ENCODE measurements at regions not wholly inside any gene's neighbourhood (a gene's known extent, or its start where the extent isn't known, plus 50 kb on each side); places are given as distances from the start of the nearest gene placed in this dataset.

DNA sequence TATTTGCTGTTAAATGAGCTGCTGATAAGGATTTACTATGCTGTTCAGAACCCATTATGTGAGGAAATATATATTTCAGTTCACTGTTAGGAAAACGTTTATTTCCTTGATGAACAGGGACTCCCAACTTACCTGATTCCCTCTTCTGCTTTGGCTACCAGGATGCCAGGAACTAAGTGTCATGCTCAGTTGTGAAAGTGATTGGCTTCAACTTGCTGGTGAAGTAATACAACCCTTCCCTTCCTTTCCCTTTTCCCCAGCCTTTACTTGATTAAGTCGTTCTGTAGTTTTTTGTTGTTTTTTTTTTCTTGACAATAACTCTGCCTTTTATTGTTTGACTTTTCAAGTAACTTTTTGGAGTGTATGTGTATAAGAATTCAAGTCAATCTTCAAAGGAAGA lies 309.3 kb downstream of the DOCK8 start:
- no peak overlapping the region for H3K23ac ChIP-seq (ENCODE audit: low read depth, low read length, poor library complexity)
- no peaks in the 10 kb centered on the region for H3K4me1 ChIP-seq (ENCODE audit: control insufficient read depth in 2 of 2, insufficient read depth in 1 of 2, low read depth in 1 of 2, low read length in 2 of 2)
- H3K4me3 ChIP-seq (ENCODE audit: low read length in 2 of 2) = no peak overlapping the region
- no peak overlapping the region for H2BK12ac ChIP-seq (ENCODE audit: low read length)
- H2BK15ac ChIP-seq (ENCODE audit: low read length) = no peak overlapping the region
- no peaks in the 10 kb centered on the region for H3K9me3 ChIP-seq (replicated peaks in 1 of 2; ENCODE audit: control insufficient read depth in 2 of 2, insufficient read depth in 1 of 2, low read depth in 1 of 2, low read length in 2 of 2)
- H3K4me2 ChIP-seq (ENCODE audit: insufficient read depth, low read length, poor library complexity, severe bottlenecking) = no peak overlapping the region
- WGBS, 2 donors (ENCODE audit: extremely low coverage in 2 of 2, insufficient read length in 2 of 2, insufficient replicate concordance in 1 of 2) = no CpG with 5 or more reads among the region's 2 CpGs
- no peak overlapping the region for H2BK5ac ChIP-seq (ENCODE audit: low read length)
- H3K9ac ChIP-seq (ENCODE audit: low read depth, low read length, poor library complexity) = no peak overlapping the region
- no peaks in the 10 kb centered on the region for H3K36me3 ChIP-seq (replicated peaks in 1 of 2; ENCODE audit: control insufficient read depth in 2 of 2, insufficient read depth in 2 of 2, low read length in 2 of 2)
- no peaks in the 10 kb centered on the region for H3K27me3 ChIP-seq (ENCODE audit: control insufficient read depth in 3 of 3, insufficient read depth in 3 of 3, low read depth in 1 of 3, low read length in 3 of 3)
- DNase-seq (ENCODE audit: low spot score) = no peak
- no peak overlapping the region for H3K14ac ChIP-seq (ENCODE audit: low read length)
- H4K91ac ChIP-seq (ENCODE audit: low read depth, low read length, poor library complexity) = no peak overlapping the region
- H2AK5ac ChIP-seq (ENCODE audit: low read depth, low read length) = no peak overlapping the region
- no peak overlapping the region for H2AFZ ChIP-seq (ENCODE audit: low read length)
- no peak overlapping the region for H3K18ac ChIP-seq (ENCODE audit: low read length)
- no peaks in the 10 kb centered on the region for H3K79me1 ChIP-seq (ENCODE audit: low read depth, low read length)
- no peak overlapping the region for H3K4ac ChIP-seq (ENCODE audit: low read length)
- no peak overlapping the region for H3K27ac ChIP-seq (replicated peaks; ENCODE audit: low read length)
- H2BK120ac ChIP-seq (ENCODE audit: low read depth, low read length) = no peak overlapping the region
- H4K8ac ChIP-seq (ENCODE audit: low read depth, low read length) = no peak overlapping the region

DNA sequence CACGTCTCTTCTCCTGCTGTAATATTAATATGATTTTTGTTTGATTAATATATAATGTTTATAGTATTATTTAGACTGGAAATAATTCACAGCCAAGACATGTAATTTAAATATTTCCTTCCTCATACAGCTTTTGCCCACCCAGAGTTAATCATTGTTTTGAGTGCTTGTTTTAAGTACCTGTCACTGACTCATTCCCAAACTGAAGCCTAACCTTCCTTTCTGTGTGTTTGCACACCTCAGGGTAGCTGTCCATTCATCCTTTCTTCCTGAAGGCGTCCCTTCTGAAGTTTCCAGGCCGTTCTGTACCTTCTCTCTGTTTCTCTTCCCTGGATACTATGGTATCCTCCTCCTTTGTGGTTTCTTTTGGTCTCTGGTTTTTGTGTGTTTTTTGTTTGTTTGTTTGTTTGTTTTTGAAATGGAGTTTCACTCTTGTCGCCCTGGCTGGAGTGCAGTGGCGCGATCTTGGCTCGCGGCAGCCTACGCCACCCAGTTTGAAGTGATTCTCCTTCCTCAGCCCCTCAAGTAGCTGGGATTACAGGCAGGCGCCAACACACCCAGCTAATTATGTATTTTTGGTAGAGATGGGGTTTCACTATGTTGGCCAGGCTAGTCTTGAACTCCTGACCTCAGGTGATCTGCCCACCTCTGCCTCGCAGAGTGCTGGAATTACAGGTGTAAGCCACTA lies 312.4 kb downstream of the DOCK8 start:
- no peak overlapping the region for H3K18ac ChIP-seq (ENCODE audit: low read length)
- H3K79me1 ChIP-seq (ENCODE audit: low read depth, low read length) = no peaks in the 10 kb centered on the region
- H4K91ac ChIP-seq (ENCODE audit: low read depth, low read length, poor library complexity) = no peak overlapping the region
- H2BK5ac ChIP-seq (ENCODE audit: low read length) = no peak overlapping the region
- H2AK5ac ChIP-seq (ENCODE audit: low read depth, low read length) = no peak overlapping the region
- H2AFZ ChIP-seq (ENCODE audit: low read length) = no peak overlapping the region
- no peak overlapping the region for H3K27ac ChIP-seq (replicated peaks; ENCODE audit: low read length)
- H3K36me3 ChIP-seq (replicated peaks in 1 of 2; ENCODE audit: control insufficient read depth in 2 of 2, insufficient read depth in 2 of 2, low read length in 2 of 2) = no peaks in the 10 kb centered on the region
- H4K8ac ChIP-seq (ENCODE audit: low read depth, low read length) = no peak overlapping the region
- H3K4me2 ChIP-seq (ENCODE audit: insufficient read depth, low read length, poor library complexity, severe bottlenecking) = no peak overlapping the region
- no peak for DNase-seq (ENCODE audit: low spot score)
- no peaks in the 10 kb centered on the region for H3K4me1 ChIP-seq (ENCODE audit: control insufficient read depth in 2 of 2, insufficient read depth in 1 of 2, low read depth in 1 of 2, low read length in 2 of 2)
- H3K4ac ChIP-seq (ENCODE audit: low read length) = no peak overlapping the region
- no peak overlapping the region for H3K4me3 ChIP-seq (ENCODE audit: low read length in 2 of 2)
- WGBS, 2 donors (ENCODE audit: extremely low coverage in 2 of 2, insufficient read length in 2 of 2, insufficient replicate concordance in 1 of 2) = no CpG with 5 or more reads among the region's 11 CpGs
- no peak overlapping the region for H3K23ac ChIP-seq (ENCODE audit: low read depth, low read length, poor library complexity)
- no peaks in the 10 kb centered on the region for H3K27me3 ChIP-seq (ENCODE audit: control insufficient read depth in 3 of 3, insufficient read depth in 3 of 3, low read depth in 1 of 3, low read length in 3 of 3)
- no peak overlapping the region for H2BK12ac ChIP-seq (ENCODE audit: low read length)
- H3K9me3 ChIP-seq (replicated peaks in 1 of 2; ENCODE audit: control insufficient read depth in 2 of 2, insufficient read depth in 1 of 2, low read depth in 1 of 2, low read length in 2 of 2) = no peaks in the 10 kb centered on the region
- no peak overlapping the region for H2BK15ac ChIP-seq (ENCODE audit: low read length)
- no peak overlapping the region for H3K9ac ChIP-seq (ENCODE audit: low read depth, low read length, poor library complexity)
- H2BK120ac ChIP-seq (ENCODE audit: low read depth, low read length) = no peak overlapping the region
- H3K14ac ChIP-seq (ENCODE audit: low read length) = no peak overlapping the region

DNA sequence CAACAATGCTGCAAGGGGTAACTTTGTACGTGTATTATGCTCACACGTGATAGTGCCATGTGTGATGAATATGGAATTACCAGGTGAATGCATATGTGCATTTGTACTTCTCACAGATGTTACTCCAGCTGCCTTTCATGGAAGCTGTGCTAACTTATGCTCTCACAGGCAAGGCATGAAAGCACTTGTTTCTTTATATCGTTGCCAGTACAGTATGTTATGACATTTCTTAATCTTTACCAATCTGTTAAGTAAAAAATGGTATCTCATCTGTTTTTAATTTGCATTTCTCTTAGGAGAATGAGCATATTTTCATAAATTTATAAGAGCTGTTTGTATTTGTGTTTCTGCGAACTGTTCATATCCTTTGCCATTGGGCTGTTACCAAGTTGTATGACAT lies 311.8 kb upstream of the DMRT1 start:
- no peak overlapping the region for H3K4me2 ChIP-seq (ENCODE audit: insufficient read depth, low read length, poor library complexity, severe bottlenecking)
- H3K4ac ChIP-seq (ENCODE audit: low read length) = no peak overlapping the region
- no peak overlapping the region for H2BK120ac ChIP-seq (ENCODE audit: low read depth, low read length)
- no peak overlapping the region for H3K18ac ChIP-seq (ENCODE audit: low read length)
- no peak overlapping the region for H3K9ac ChIP-seq (ENCODE audit: low read depth, low read length, poor library complexity)
- H4K8ac ChIP-seq (ENCODE audit: low read depth, low read length) = no peak overlapping the region
- no peaks in the 10 kb centered on the region for H3K36me3 ChIP-seq (replicated peaks in 1 of 2; ENCODE audit: control insufficient read depth in 2 of 2, insufficient read depth in 2 of 2, low read length in 2 of 2)
- no peak overlapping the region for H3K4me3 ChIP-seq (ENCODE audit: low read length in 2 of 2)
- H3K27ac ChIP-seq (replicated peaks; ENCODE audit: low read length) = no peak overlapping the region
- no peak for DNase-seq (ENCODE audit: low spot score)
- H3K4me1 ChIP-seq (ENCODE audit: control insufficient read depth in 2 of 2, insufficient read depth in 1 of 2, low read depth in 1 of 2, low read length in 2 of 2) = peaks cover 2 to 7% of the 10 kb centered on the region in 2 donors
- no peak overlapping the region for H4K91ac ChIP-seq (ENCODE audit: low read depth, low read length, poor library complexity)
- no CpG with 5 or more reads among the region's 4 CpGs for WGBS, 2 donors (ENCODE audit: extremely low coverage in 2 of 2, insufficient read length in 2 of 2, insufficient replicate concordance in 1 of 2)
- no peaks in the 10 kb centered on the region for H3K27me3 ChIP-seq (ENCODE audit: control insufficient read depth in 3 of 3, insufficient read depth in 3 of 3, low read depth in 1 of 3, low read length in 3 of 3)
- H2BK5ac ChIP-seq (ENCODE audit: low read length) = no peak overlapping the region
- H2AK5ac ChIP-seq (ENCODE audit: low read depth, low read length) = no peak overlapping the region
- H3K79me1 ChIP-seq (ENCODE audit: low read depth, low read length) = no peaks in the 10 kb centered on the region
- no peak overlapping the region for H2AFZ ChIP-seq (ENCODE audit: low read length)
- no peak overlapping the region for H3K23ac ChIP-seq (ENCODE audit: low read depth, low read length, poor library complexity)
- H2BK12ac ChIP-seq (ENCODE audit: low read length) = no peak overlapping the region
- H2BK15ac ChIP-seq (ENCODE audit: low read length) = no peak overlapping the region
- H3K14ac ChIP-seq (ENCODE audit: low read length) = no peak overlapping the region
- no peaks in the 10 kb centered on the region for H3K9me3 ChIP-seq (replicated peaks in 1 of 2; ENCODE audit: control insufficient read depth in 2 of 2, insufficient read depth in 1 of 2, low read depth in 1 of 2, low read length in 2 of 2)

DNA sequence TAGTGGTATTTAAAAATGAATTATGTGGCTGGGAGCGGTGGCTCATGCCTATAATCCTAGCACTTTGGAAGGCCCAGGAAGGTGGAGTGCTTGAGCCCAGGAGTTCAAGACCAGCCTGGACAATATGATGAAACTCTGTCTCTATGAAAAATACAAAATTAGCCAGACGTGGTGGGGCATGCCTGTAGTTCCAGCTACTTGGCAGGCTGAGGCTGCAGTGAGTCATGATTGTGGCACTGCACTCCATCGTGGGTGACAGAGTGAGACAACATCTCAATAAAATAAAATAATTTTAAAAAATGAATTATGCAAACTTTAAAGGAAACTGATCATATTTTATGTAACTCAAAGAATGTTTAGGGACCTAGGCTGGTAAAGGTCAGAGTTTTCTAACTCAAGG lies 310.8 kb upstream of the DMRT1 start:
- Histone ChIP-seq H3K9me3 (replicated peaks in 1 of 2; ENCODE audit: control insufficient read depth in 2 of 2, insufficient read depth in 1 of 2, low read depth in 1 of 2, low read length in 2 of 2) (no peaks in the 10 kb centered on the region), H2BK15ac (ENCODE audit: low read length) (no peak overlapping the region), H3K4me1 (ENCODE audit: control insufficient read depth in 2 of 2, insufficient read depth in 1 of 2, low read depth in 1 of 2, low read length in 2 of 2) (peaks cover 2 to 7% of the 10 kb centered on the region in 2 donors), H4K8ac (ENCODE audit: low read depth, low read length) (no peak overlapping the region), H2BK120ac (ENCODE audit: low read depth, low read length) (no peak overlapping the region), H3K79me1 (ENCODE audit: low read depth, low read length) (no peaks in the 10 kb centered on the region), H3K4ac (ENCODE audit: low read length) (no peak overlapping the region), H2BK12ac (ENCODE audit: low read length) (no peak overlapping the region), H3K27ac (replicated peaks; ENCODE audit: low read length) (no peak overlapping the region), H3K18ac (ENCODE audit: low read length) (no peak overlapping the region), H3K27me3 (ENCODE audit: control insufficient read depth in 3 of 3, insufficient read depth in 3 of 3, low read depth in 1 of 3, low read length in 3 of 3) (no peaks in the 10 kb centered on the region), H2AK5ac (ENCODE audit: low read depth, low read length) (no peak overlapping the region), H3K9ac (ENCODE audit: low read depth, low read length, poor library complexity) (no peak overlapping the region), H2BK5ac (ENCODE audit: low read length) (no peak overlapping the region), H3K36me3 (replicated peaks in 1 of 2; ENCODE audit: control insufficient read depth in 2 of 2, insufficient read depth in 2 of 2, low read length in 2 of 2) (no peaks in the 10 kb centered on the region), H3K14ac (ENCODE audit: low read length) (no peak overlapping the region), H3K4me3 (ENCODE audit: low read length in 2 of 2) (no peak overlapping the region), H2AFZ (ENCODE audit: low read length) (no peak overlapping the region), H3K23ac (ENCODE audit: low read depth, low read length, poor library complexity) (no peak overlapping the region), H4K91ac (ENCODE audit: low read depth, low read length, poor library complexity) (no peak overlapping the region), H3K4me2 (ENCODE audit: insufficient read depth, low read length, poor library complexity, severe bottlenecking) (no peak overlapping the region)
- DNase-seq (ENCODE audit: low spot score) = no peak
- 100% methylated on average over 1 of the region's 3 CpGs; no CpG with 5 or more reads in 1 of the 2 donors for WGBS, 2 donors (ENCODE audit: extremely low coverage in 2 of 2, insufficient read length in 2 of 2, insufficient replicate concordance in 1 of 2)

All from neuronal stem cell (in vitro differentiated cells).